HG03066 (cell line): ENCODE measurements at regions not wholly inside any gene's neighbourhood (a gene's known extent, or its start where the extent isn't known, plus 50 kb on each side); places are given as distances from the start of the nearest gene placed in this dataset.

Experiments
- ATAC-seq: cut with Tn5 transposase; IDR thresholded peaks from one replicate; pipeline ENCODE4 v1.9.1; 2021; ENCODE audit warnings: low read depth; ENCODE audit not compliant: unreplicated experiment

DNA sequence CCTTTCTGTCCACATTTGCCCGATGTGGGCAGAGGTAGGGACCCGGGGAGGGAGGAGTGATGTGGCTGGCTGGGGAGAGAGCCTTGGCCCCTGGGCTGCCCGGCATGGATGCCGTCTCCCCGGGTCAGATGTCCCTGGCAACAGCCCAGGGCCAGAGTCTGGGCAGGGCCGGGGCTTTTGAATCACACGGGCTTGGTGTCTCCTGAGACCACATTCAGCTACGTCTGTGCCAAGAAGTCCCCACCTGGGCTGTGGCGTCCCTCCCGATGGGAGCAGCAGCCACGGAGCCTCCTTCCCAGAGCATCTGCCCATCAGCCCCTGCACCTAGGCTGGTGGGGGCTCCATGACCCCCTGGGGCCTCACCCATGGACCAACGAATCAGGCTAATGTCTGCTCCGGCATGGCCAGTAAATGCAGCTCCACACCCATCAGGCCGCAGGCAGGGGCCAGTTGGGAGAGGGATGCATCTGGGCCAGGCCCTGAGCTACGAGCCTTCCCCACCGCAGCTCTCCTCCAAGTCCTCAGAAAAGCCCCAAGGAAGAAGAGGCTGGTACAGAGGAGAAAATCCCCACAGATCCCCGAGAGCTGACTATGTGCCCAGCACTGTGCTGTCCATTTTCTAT is 109.4 kb downstream of the RFLNA start:
- ATAC-seq = no peak

DNA sequence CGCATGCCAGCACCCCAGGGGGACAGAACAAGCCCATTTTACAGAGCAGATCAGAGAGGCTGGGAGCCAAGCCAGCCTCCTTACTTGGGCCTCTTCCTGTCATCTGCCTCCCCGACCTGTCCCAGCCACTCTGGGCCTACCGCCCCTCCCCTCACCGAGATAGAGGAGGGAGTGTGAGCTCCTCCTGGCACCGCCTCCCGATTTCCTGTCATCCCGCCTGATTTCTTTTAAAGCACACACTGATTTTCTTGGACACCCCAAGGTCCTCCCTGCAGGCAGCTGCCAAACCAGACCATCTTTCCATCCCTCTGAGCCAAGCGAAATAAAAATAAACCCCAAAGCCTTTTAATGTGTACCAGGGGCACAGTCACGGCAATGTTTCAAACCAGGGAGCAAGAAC is 108.4 kb downstream of the RFLNA start:
- no peak for ATAC-seq

GRCh38 chr12:124402248-124403066 is 107.6 kb downstream of the RFLNA start:
- no peak for ATAC-seq

DNA sequence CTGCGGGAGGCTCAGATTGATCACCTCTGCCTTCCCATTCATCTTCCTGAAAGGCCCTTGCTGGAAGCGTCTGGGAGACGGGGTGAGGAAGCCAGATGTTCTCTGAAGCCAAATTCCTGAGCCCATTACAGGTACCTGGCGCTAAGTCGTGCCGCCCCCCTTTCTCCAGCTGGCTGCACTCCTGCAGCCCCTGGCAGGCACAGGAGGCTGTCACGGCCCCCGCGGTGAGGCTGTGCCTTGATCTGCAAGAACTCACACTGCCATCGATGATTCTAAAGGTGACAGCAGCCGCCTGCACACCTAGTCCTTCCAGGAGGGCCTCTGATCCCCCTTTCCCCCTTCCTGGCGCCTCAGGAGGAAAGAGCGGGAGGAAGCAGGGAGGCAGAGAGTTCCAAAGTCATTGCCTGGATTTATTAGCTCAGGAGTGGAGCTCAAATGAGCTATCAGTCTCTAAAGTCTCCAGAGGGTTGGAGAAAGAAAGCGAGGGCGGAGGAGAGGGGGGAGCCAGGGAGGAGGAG is 106.9 kb downstream of the RFLNA start:
- no peak for ATAC-seq

GRCh38 chr12:124400124-124400523 is 105.2 kb downstream of the RFLNA start:
- ATAC-seq = no peak

DNA sequence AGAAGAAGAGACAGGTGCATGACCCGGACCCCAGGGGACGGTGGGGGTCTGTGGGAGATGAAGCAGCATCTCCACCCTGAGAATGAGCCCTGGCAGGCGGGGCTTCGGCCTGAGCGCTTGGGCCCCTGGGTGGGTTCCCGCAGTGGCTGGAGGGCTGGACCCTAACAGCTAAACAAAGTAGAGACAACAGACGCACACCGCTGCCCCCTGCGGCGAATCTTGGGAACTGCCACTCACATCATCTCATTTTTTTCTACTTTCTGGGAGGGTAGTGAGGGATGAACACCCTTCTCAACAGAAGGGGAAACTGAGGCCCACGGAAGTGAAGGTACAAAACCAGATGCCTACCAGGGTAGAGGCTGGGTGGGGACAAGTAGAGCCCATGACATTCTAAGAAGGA is 104.7 kb downstream of the RFLNA start:
- ATAC-seq = no peak

- no peak for ATAC-seq
Observed at GRCh38 chr12:124398578-124399227, 103.8 kb downstream of the RFLNA start.

GRCh38 chr12:124397807-124398577 is 103.1 kb downstream of the RFLNA start:
- no peak for ATAC-seq

DNA sequence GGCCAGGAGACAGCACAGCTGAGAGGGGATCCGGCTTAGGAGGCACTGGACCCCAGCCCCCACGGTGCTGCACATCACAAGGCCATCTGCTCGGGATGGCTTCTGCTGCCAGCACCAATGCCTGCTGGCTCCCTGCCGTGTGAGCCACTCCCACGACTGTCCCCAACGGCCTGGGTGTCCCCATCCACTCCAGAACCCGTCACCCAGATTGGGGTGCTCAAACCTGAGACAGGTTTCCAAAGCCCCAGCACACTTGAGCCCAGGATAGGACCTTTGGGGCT is 102.4 kb downstream of the RFLNA start:
- no peak for ATAC-seq

- ATAC-seq = no peak
Observed at GRCh38 chr12:124396544-124397398, 101.9 kb downstream of the RFLNA start.

GRCh38 chr12:124395986-124396385 is 101.1 kb downstream of the RFLNA start:
- ATAC-seq = no peak

DNA sequence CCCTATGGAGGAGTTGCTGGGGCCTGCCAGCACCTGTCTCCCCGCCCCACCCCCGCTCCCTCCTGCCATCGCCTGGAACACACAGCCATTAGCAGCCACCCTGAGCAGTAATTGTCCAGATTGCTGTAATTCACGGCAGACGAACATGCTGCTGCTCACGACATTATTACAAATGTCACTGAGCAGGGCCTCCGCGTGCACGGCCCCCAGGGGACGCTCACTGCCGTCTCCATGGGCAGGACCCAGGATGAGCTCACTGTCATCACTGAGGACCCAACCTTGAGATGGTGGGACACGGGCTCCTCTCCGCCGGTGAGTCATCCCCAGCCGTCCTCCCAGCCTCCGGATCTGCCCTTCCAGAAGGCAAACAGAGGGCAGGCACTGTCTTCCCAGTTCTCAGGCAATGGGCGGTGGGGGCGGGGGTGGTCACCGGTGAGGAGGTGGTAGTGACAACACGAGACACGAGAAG is 100.4 kb downstream of the RFLNA start:
- ATAC-seq = no peak

DNA sequence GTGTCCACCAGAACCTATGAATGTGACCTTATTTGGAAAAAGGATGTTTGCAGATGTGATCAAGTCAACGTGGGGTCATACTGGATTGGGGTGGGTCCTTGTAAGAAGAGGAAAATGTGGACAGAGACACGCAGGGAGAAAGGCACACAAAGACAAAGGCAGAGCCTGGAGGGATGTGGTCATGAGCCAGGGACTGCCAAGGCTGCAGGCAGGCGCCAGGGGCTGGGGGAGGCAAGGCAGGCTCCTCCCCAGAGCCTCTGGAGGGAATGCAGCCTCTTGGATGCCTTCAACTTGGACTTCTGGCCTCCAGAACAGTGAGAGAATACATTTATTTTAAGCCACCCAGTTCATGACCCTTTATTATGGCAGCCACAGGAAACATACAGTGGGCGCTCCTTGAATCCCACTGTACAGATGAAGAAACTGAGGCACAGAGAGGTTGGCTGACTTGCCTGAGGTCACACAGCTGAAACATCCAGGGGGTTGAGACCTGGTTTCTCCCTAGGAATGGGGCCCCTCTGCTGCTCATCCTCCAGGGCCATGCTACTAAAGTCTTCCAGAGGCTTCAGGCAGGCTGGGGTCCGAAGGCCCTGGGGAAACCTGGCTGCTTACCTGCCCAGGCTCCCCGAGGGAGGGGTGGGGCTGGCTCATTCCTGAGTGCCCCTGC is 99.7 kb downstream of the RFLNA start:
- ATAC-seq = no peak

GRCh38 chr12:124393831-124394230 is 98.9 kb downstream of the RFLNA start:
- ATAC-seq = no peak

GRCh38 chr12:124393414-124393790 is 98.5 kb downstream of the RFLNA start:
- no peak for ATAC-seq

GRCh38 chr12:124392667-124393413 is 97.9 kb downstream of the RFLNA start:
- no peak for ATAC-seq

- ATAC-seq = no peak
Observed at GRCh38 chr12:124392271-124392666, 97.4 kb downstream of the RFLNA start.

GRCh38 chr12:124391340-124392261 is 96.7 kb downstream of the RFLNA start:
- peak; percentile 53 for ATAC-seq
